ENCODE measurements at regions not wholly inside any gene's neighbourhood (a gene's known extent, or its start where the extent isn't known, plus 50 kb on each side); places are given as distances from the start of the nearest gene placed in this dataset.
A peak's percentile ranks its signal among the peaks of the same experiment; 100 is the strongest.

GRCh38 chr14:71320734-71321573, 413.7 kb downstream of the PCNX1 start:
- Histone ChIP-seq H3K9ac (ENCODE audit: low read length) (peak overlapping the region; percentile 93), H3K27me3 (ENCODE audit: insufficient read depth, low read length) (no peaks in the 10 kb centered on the region), H2AFZ (ENCODE audit: low read depth, low read length) (peak overlapping the region; percentile 57), H3K36me3 (ENCODE audit: insufficient read depth, low read length) (no peaks in the 10 kb centered on the region), H3K4me3 (ENCODE audit: insufficient read depth, low read depth, low read length) (peak overlapping the region; percentile 93), H3K27ac (ENCODE audit: low read depth, low read length) (peak overlapping the region; percentile 86), H3K4me2 (ENCODE audit: low read length) (peak overlapping the region; percentile 93), H3K9me3 (ENCODE audit: insufficient read depth, low read depth, low read length) (no peaks in the 10 kb centered on the region), H4K20me1 (ENCODE audit: insufficient read depth, low read length) (peaks cover 26% of the 10 kb centered on the region), H3K4me1 (ENCODE audit: insufficient read depth, low read length) (peaks cover 17% of the 10 kb centered on the region), H3K79me2 (ENCODE audit: insufficient read depth, low read length) (peaks cover 48% of the 10 kb centered on the region)
- peak overlapping the region; percentile 72 for H3K27ac Mint-ChIP-seq (ENCODE audit: unreplicated experiment)
- H3K36me3 Mint-ChIP-seq (ENCODE audit: low read depth, unreplicated experiment) = no peaks in the 10 kb centered on the region
- H3K4me3 Mint-ChIP-seq (ENCODE audit: unreplicated experiment) = peak overlapping the region; percentile 95
- DNase-seq (ENCODE audit: low read depth) (peak; percentile 52), FAIRE-seq (no peak)
- H3K27me3 Mint-ChIP-seq (ENCODE audit: low read depth, unreplicated experiment) = no peaks in the 10 kb centered on the region
- H3K4me1 Mint-ChIP-seq (ENCODE audit: low read depth, unreplicated experiment) = peaks cover 12% of the 10 kb centered on the region
- TF ChIP-seq CTCF (IDR thresholded peaks at IDR 0.05; ENCODE audit: insufficient read depth, low read depth, low read length) (no peak), EZH2 (IDR thresholded peaks at IDR 0.05; ENCODE audit: insufficient read depth, low read length) (no peak)
- H3K9me3 Mint-ChIP-seq (ENCODE audit: unreplicated experiment) = no peaks in the 10 kb centered on the region

- Histone ChIP-seq H3K4me2 (ENCODE audit: low read length) (peak overlapping the region; percentile 93), H3K79me2 (ENCODE audit: insufficient read depth, low read length) (peaks cover 56% of the 10 kb centered on the region), H3K27ac (ENCODE audit: low read depth, low read length) (peak overlapping the region; percentile 86), H4K20me1 (ENCODE audit: insufficient read depth, low read length) (peaks cover 27% of the 10 kb centered on the region), H3K4me3 (ENCODE audit: insufficient read depth, low read depth, low read length) (peak overlapping the region; percentile 93), H3K9ac (ENCODE audit: low read length) (peak overlapping the region; percentile 93), H3K36me3 (ENCODE audit: insufficient read depth, low read length) (no peaks in the 10 kb centered on the region), H3K27me3 (ENCODE audit: insufficient read depth, low read length) (no peaks in the 10 kb centered on the region), H3K9me3 (ENCODE audit: insufficient read depth, low read depth, low read length) (no peaks in the 10 kb centered on the region), H3K4me1 (ENCODE audit: insufficient read depth, low read length) (peaks cover 17% of the 10 kb centered on the region), H2AFZ (ENCODE audit: low read depth, low read length) (peak overlapping the region; percentile 57)
- TF ChIP-seq CTCF (IDR thresholded peaks at IDR 0.05; ENCODE audit: insufficient read depth, low read depth, low read length) (no peak), EZH2 (IDR thresholded peaks at IDR 0.05; ENCODE audit: insufficient read depth, low read length) (no peak)
- DNase-seq (ENCODE audit: low read depth) (peak; percentile 72), FAIRE-seq (no peak)
- Mint-ChIP-seq H3K4me3 (ENCODE audit: unreplicated experiment) (peak overlapping the region; percentile 90), H3K9me3 (ENCODE audit: unreplicated experiment) (no peaks in the 10 kb centered on the region), H3K4me1 (ENCODE audit: low read depth, unreplicated experiment) (peaks cover 12% of the 10 kb centered on the region), H3K36me3 (ENCODE audit: low read depth, unreplicated experiment) (no peaks in the 10 kb centered on the region), H3K27me3 (ENCODE audit: low read depth, unreplicated experiment) (no peaks in the 10 kb centered on the region), H3K27ac (ENCODE audit: unreplicated experiment) (peak overlapping the region; percentile 72)
Observed at GRCh38 chr14:71321574-71322315, 414.5 kb downstream of the PCNX1 start.
